H1 (cell line): ENCODE measurements at regions not wholly inside any gene's neighbourhood (a gene's known extent, or its start where the extent isn't known, plus 50 kb on each side); places are given as distances from the start of the nearest gene placed in this dataset.

ENCODE experiments used
- CTCF ChIP-seq, 3 experiments: IDR thresholded peaks; 1 replicate in 2 of 3; 2 replicates in 1 of 3; pipeline versions ENCODE4 v1.5.1 to v1.6.1; 2011; ENCODE audit warnings: low read length in 3 of 3, mild to moderate bottlenecking in 3 of 3, inconsistent platforms in 2 of 3, low read depth in 1 of 3, moderate library complexity in 1 of 3; ENCODE audit not compliant: insufficient read depth in 1 of 3; ENCODE audit errors: control extremely low read depth in 1 of 3
- MAX ChIP-seq: IDR thresholded peaks from 2 replicates; pipeline ENCODE4 v1.6.1; 2012; ENCODE audit warnings: inconsistent platforms
- SIX5 ChIP-seq: IDR thresholded peaks from 2 replicates; pipeline ENCODE4 v1.6.1; 2011; ENCODE audit warnings: mild to moderate bottlenecking, low read depth, low read length

DNA sequence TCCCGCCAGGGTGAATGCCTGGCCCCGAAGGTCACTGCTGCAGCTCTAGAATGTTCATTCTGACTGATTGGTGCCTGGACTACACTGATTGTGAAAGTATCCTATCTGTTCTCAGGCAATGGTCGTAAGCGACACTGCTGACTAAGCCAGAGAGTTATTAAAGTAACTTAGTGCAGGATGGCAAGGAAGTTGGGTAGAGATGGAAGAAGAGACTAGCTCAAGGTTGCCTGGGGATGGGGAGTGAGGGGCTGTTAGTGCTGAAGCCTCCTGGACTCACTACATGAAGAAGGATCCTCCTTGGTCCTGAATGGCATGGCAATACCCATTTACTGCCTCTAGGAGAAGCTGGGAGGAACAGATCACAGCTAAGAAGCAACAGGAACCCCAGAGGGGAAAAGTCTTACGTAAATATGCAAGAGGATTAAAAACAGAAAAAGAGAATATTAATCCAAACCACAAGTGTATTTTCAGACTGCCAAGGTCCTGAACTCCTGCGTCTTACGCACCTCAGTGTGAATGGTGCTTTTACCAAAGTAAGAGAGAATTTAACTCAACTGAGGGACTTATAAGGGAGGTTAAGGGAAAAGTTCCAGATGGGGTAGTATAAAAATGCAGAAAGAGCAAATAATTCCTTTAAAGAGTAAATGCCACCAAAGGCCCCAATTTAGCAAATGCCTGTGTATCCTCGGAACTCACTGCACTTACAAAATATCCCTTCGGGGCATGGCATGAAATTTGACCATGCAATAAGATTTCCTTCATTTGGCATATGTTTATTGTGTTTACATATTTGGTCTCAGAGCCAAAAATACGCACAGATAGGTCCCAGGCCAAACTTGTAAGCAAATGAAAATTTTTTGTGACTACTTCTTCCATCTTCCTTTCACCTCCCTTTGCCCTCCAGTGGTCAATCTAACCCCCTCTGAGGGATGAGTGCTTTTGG is 64.0 kb upstream of the DGKG start (continued):
- TF ChIP-seq CTCF (IDR thresholded peaks at IDR 0.05; ENCODE audit: control extremely low read depth in 1 of 3, insufficient read depth in 1 of 3, low read depth in 1 of 3, low read length in 3 of 3) (peak in 2 of 3 experiments; percentile 38 to 52; a peak in 3 of 4 replicates), MAX (no peak), SIX5 (no peak)
- TF ChIP-seq, all 59 proteins: peak for 2
